ENCODE measurements at regions not wholly inside any gene's neighbourhood (a gene's known extent, or its start where the extent isn't known, plus 50 kb on each side); places are given as distances from the start of the nearest gene placed in this dataset.

DNA sequence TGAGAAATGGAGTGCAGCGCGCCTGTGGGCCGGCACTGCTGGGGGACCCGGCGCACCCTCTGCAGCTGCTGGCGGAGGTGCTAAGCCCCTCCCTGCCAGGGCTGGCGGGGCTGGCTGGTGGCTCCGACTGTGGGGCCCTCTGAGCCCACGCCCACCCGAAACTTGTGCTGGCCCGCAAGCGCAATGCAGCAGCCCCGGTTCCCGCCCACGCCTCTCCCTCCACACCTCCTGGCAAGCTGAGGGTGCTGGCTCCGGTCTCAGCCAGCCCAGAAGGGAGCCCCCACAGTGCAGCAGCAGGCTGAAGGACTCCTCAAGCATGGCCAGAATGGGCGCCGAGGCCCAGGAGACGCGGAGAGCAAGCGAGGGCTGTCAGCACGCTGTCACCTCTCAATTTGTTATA lies 1063.0 kb upstream of the AUTS2 start:
- WGBS = 92% methylated on average over 22 of the region's 22 CpGs

More for the DNA sequence above, 1063.0 kb upstream of the AUTS2 start:
- TF ChIP-seq HNF4A (conservative IDR thresholded peaks at IDR 0.05) (no peak), YY1 (IDR thresholded peaks at IDR 0.05) (no peak), FOXA1 (IDR thresholded peaks at IDR 0.05) (no peak), TAF1 (conservative IDR thresholded peaks at IDR 0.05) (no peak), EGR1 (IDR thresholded peaks at IDR 0.05; ENCODE audit: low read depth in 2 of 2) (no peak), FOXA2 (IDR thresholded peaks at IDR 0.05) (no peak), JUND (IDR thresholded peaks at IDR 0.05) (no peak), RAD21 (IDR thresholded peaks at IDR 0.05) (no peak), SP1 (IDR thresholded peaks at IDR 0.05) (no peak), NR2F2 (IDR thresholded peaks at IDR 0.05) (no peak), RXRA (IDR thresholded peaks at IDR 0.05) (no peak), HNF4G (IDR thresholded peaks at IDR 0.05) (no peak), GABPA (IDR thresholded peaks at IDR 0.05 in 1 of 2, conservative IDR thresholded peaks at IDR 0.05 in 1 of 2) (no peak)
- TF ChIP-seq, protein P1, sequence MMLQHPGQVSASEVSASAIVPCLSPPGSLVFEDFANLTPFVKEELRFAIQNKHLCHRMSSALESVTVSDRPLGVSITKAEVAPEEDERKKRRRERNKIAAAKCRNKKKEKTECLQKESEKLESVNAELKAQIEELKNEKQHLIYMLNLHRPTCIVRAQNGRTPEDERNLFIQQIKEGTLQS (IDR thresholded peaks at IDR 0.05) = no peak
- TF ChIP-seq, protein P2, sequence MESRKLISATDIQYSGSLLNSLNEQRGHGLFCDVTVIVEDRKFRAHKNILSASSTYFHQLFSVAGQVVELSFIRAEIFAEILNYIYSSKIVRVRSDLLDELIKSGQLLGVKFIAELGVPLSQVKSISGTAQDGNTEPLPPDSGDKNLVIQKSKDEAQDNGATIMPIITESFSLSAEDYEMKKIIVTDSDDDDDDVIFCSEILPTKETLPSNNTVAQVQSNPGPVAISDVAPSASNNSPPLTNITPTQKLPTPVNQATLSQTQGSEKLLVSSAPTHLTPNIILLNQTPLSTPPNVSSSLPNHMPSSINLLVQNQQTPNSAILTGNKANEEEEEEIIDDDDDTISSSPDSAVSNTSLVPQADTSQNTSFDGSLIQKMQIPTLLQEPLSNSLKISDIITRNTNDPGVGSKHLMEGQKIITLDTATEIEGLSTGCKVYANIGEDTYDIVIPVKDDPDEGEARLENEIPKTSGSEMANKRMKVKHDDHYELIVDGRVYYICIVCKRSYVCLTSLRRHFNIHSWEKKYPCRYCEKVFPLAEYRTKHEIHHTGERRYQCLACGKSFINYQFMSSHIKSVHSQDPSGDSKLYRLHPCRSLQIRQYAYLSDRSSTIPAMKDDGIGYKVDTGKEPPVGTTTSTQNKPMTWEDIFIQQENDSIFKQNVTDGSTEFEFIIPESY (IDR thresholded peaks at IDR 0.05) = no peak
- TF ChIP-seq, protein P3, sequence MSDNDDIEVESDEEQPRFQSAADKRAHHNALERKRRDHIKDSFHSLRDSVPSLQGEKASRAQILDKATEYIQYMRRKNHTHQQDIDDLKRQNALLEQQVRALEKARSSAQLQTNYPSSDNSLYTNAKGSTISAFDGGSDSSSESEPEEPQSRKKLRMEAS (IDR thresholded peaks at IDR 0.05) = no peak
- TF ChIP-seq, protein P4, sequence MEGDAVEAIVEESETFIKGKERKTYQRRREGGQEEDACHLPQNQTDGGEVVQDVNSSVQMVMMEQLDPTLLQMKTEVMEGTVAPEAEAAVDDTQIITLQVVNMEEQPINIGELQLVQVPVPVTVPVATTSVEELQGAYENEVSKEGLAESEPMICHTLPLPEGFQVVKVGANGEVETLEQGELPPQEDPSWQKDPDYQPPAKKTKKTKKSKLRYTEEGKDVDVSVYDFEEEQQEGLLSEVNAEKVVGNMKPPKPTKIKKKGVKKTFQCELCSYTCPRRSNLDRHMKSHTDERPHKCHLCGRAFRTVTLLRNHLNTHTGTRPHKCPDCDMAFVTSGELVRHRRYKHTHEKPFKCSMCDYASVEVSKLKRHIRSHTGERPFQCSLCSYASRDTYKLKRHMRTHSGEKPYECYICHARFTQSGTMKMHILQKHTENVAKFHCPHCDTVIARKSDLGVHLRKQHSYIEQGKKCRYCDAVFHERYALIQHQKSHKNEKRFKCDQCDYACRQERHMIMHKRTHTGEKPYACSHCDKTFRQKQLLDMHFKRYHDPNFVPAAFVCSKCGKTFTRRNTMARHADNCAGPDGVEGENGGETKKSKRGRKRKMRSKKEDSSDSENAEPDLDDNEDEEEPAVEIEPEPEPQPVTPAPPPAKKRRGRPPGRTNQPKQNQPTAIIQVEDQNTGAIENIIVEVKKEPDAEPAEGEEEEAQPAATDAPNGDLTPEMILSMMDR (IDR thresholded peaks at IDR 0.05; ENCODE audit: low read depth, low read length, missing input control) = no peak
- TF ChIP-seq, protein P5, sequence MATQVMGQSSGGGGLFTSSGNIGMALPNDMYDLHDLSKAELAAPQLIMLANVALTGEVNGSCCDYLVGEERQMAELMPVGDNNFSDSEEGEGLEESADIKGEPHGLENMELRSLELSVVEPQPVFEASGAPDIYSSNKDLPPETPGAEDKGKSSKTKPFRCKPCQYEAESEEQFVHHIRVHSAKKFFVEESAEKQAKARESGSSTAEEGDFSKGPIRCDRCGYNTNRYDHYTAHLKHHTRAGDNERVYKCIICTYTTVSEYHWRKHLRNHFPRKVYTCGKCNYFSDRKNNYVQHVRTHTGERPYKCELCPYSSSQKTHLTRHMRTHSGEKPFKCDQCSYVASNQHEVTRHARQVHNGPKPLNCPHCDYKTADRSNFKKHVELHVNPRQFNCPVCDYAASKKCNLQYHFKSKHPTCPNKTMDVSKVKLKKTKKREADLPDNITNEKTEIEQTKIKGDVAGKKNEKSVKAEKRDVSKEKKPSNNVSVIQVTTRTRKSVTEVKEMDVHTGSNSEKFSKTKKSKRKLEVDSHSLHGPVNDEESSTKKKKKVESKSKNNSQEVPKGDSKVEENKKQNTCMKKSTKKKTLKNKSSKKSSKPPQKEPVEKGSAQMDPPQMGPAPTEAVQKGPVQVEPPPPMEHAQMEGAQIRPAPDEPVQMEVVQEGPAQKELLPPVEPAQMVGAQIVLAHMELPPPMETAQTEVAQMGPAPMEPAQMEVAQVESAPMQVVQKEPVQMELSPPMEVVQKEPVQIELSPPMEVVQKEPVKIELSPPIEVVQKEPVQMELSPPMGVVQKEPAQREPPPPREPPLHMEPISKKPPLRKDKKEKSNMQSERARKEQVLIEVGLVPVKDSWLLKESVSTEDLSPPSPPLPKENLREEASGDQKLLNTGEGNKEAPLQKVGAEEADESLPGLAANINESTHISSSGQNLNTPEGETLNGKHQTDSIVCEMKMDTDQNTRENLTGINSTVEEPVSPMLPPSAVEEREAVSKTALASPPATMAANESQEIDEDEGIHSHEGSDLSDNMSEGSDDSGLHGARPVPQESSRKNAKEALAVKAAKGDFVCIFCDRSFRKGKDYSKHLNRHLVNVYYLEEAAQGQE (IDR thresholded peaks at IDR 0.05) = no peak
- Histone ChIP-seq H3K9me3 (ENCODE audit: control insufficient read depth in 4 of 4, low read length in 3 of 4) (no peaks in the 10 kb centered on the region), H3K36me3 (ENCODE audit: control insufficient read depth in 4 of 4, insufficient read depth in 3 of 4, low read depth in 1 of 4, low read length in 3 of 4) (no peaks in the 10 kb centered on the region), H3K27ac (ENCODE audit: low read depth in 1 of 2, low read length in 2 of 2) (no peak overlapping the region), H3K27me3 (ENCODE audit: control insufficient read depth in 4 of 4, insufficient read depth in 4 of 4, low read length in 3 of 4) (peaks cover 0 to 3% (median 0%) of the 10 kb centered on the region in 4 donors), H3K4me3 (ENCODE audit: low read depth in 1 of 3, low read length in 3 of 3) (no peak overlapping the region), H3K4me1 (ENCODE audit: control insufficient read depth in 4 of 4, insufficient read depth in 4 of 4, low read length in 3 of 4) (no peaks in the 10 kb centered on the region), H3K9ac (ENCODE audit: low read depth in 1 of 2, low read length in 2 of 2) (no peak overlapping the region)
- no peak for DNase-seq (ENCODE audit: low spot score)
